DND-41 (cell line): ENCODE measurements at regions not wholly inside any gene's neighbourhood (a gene's known extent, or its start where the extent isn't known, plus 50 kb on each side); places are given as distances from the start of the nearest gene placed in this dataset.

ENCODE experiments used
- ATAC-seq: fragments of 200-7000 bp; cut with Tn5 transposase; 3 replicates; pipeline ENCODE4 v1.9.1; 2021; ENCODE audit warnings: low read depth; ENCODE audit not compliant: insufficient read depth
- DNase-seq: peaks from one replicate; pipeline ENCODE4 v3.0.0-alpha.2; 2020
- H2AFZ ChIP-seq: 2 replicates; pipeline ENCODE4 v1.6.0; 2012; ENCODE audit warnings: low read depth, low read length
- H3K27ac ChIP-seq: 2 replicates; pipeline ENCODE4 v1.5.1; 2012; ENCODE audit warnings: low read length, inconsistent platforms
- H3K27me3 ChIP-seq: fragments of 200-600 bp; sonication (generic); 2 replicates; pipeline ENCODE4 v1.6.0; 2012; ENCODE audit warnings: low read length, mild to moderate bottlenecking, inconsistent platforms; ENCODE audit not compliant: insufficient read depth, poor library complexity
- H3K36me3 ChIP-seq: 2 replicates; pipeline ENCODE4 v1.5.1; 2012; ENCODE audit warnings: low read length, inconsistent platforms; ENCODE audit not compliant: insufficient read depth
- H3K4me1 ChIP-seq: 2 replicates; pipeline ENCODE4 v1.5.1; 2012; ENCODE audit warnings: mild to moderate bottlenecking, low read length; ENCODE audit not compliant: insufficient read depth
- H3K4me2 ChIP-seq: 2 replicates; pipeline ENCODE4 v1.6.0; 2012; ENCODE audit warnings: mild to moderate bottlenecking, moderate library complexity, low read length, inconsistent platforms; ENCODE audit not compliant: insufficient read depth
- H3K4me3 ChIP-seq, 2 experiments: fragments of 200-600 bp in 1 of 2; shearing (Covaris generic) in 1 of 2; 2 replicates each; pipeline ENCODE4 v1.5.1; 2012 to 2016; ENCODE audit warnings: inconsistent platforms in 2 of 2, low read length in 2 of 2, mild to moderate bottlenecking in 2 of 2, low read depth in 1 of 2, moderate library complexity in 1 of 2
- H3K79me2 ChIP-seq: 2 replicates; pipeline ENCODE4 v1.6.0; 2012; ENCODE audit warnings: low read length, inconsistent platforms; ENCODE audit not compliant: insufficient read depth
- H3K9ac ChIP-seq: 2 replicates; pipeline ENCODE4 v1.6.0; 2012; ENCODE audit warnings: low read depth, mild to moderate bottlenecking, inconsistent platforms, low read length, moderate library complexity
- H3K9me3 ChIP-seq: 2 replicates; pipeline ENCODE4 v1.5.1; 2012; ENCODE audit warnings: low read length, moderate library complexity, mild to moderate bottlenecking, inconsistent platforms; ENCODE audit not compliant: insufficient read depth, severe bottlenecking
- H4K20me1 ChIP-seq: 2 replicates; pipeline ENCODE4 v1.6.0; 2012; ENCODE audit warnings: low read length; ENCODE audit not compliant: insufficient read depth
- CTCF ChIP-seq: IDR thresholded peaks from 2 replicates; pipeline ENCODE4 v1.5.1; 2012; ENCODE audit warnings: borderline replicate concordance, low read length, moderate library complexity, mild to moderate bottlenecking; ENCODE audit not compliant: poor library complexity, severe bottlenecking; ENCODE audit errors: extremely low read depth
- EZH2 ChIP-seq: IDR thresholded peaks from 3 replicates; pipeline ENCODE4 v1.6.1; 2012; ENCODE audit warnings: borderline replicate concordance, low read depth, mild to moderate bottlenecking, moderate library complexity, low read length, inconsistent platforms; ENCODE audit not compliant: severe bottlenecking

DNA sequence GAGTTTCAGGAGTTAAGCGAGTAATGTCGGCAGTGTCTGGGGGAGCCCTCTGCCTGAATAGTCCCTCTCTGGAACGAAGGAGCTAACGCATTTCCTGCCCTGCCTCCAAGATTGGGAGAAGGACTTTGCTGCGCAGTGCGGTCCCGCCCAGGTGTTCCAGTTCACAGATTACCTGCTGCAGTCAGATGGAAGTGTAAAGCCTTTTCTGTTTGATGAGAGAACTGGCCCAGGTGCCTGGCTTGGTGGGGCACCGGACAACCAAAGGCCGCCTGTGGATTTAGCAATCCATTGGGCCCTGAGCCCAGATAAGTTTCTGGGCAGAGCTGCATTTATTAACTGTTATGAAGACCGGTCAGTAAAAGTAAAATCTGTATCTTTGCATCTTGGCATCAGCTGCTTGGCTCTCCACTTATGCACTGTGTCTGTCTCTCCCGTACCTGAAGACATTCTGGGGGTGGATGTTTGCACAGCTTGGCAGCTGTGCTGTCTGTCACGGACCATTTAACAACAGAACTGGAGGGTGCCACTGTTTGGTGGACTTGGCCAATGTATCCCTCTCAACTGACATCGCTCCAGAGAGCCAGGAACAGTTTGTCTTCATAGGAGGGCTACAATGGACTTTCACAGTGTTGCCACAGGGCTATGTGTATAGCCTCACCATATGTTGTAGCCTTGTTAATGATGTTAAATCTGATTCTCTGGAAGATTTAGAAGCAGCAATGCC, 654.7 kb upstream of the ZWINT start:
- DNase-seq (no peak), ATAC-seq (no peak)
- H3K4me3 ChIP-seq: no peak overlapping the region
- no peak overlapping the region for H2AFZ ChIP-seq
- H3K4me1 ChIP-seq: no peaks in the 10 kb centered on the region
- no peak overlapping the region for H3K9ac ChIP-seq
- H3K36me3 ChIP-seq: no peaks in the 10 kb centered on the region
- no peaks in the 10 kb centered on the region for H3K9me3 ChIP-seq
- no peaks in the 10 kb centered on the region for H4K20me1 ChIP-seq
- no peaks in the 10 kb centered on the region for H3K79me2 ChIP-seq
- H3K4me2 ChIP-seq: no peak overlapping the region
- no peak overlapping the region for H3K27ac ChIP-seq
- TF ChIP-seq EZH2 (no peak), CTCF (no peak)
- no peaks in the 10 kb centered on the region for H3K27me3 ChIP-seq

DNA sequence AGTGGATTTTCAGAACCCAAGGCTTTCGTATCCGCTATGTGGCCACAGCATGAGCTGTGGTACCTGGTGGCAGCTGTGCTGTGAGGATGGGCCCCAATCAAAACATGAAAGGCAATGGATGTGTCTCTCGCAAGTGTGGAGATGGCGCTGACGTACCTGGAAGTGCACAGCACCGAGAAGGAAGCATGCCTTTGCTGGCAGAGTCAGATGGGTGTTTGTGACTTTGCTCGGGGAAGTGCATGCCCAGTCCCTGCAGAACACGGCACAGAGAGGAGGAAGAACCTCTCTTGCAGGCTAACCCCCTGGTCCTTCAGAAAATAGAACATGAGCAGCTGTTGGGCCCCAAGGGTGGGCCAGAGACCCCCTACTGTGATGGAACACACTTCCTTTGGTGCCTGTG, 654.1 kb upstream of the ZWINT start:
- Histone ChIP-seq H3K9me3 (no peaks in the 10 kb centered on the region), H3K27ac (no peak overlapping the region), H3K4me1 (no peaks in the 10 kb centered on the region), H3K79me2 (no peaks in the 10 kb centered on the region), H3K9ac (no peak overlapping the region), H3K27me3 (no peaks in the 10 kb centered on the region), H3K36me3 (no peaks in the 10 kb centered on the region), H3K4me3 (no peak overlapping the region), H2AFZ (no peak overlapping the region), H3K4me2 (no peak overlapping the region), H4K20me1 (no peaks in the 10 kb centered on the region)
- ATAC-seq (no peak), DNase-seq (no peak)
- TF ChIP-seq EZH2: no peak
- no peak for TF ChIP-seq CTCF

DNA sequence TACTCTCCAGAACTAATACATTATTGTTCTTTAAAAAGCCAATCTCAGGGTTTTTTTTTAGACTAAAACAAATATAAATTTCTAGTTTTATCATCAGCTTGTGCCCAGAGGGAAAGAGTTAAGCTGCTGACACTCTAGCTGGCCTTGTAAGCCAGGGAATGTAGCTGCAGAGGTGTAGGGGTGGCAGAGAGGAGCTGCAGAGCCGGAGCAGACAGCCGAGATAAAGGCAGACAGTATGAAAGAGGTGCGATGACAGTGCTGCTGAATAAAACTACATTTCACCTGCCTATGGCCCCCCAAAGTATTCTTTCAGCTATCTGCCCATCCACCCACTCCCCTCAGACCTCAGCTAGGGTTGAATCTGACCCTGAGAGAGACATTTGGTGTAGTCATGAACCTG, 653.7 kb upstream of the ZWINT start:
- Histone ChIP-seq H3K9ac (no peak overlapping the region), H3K4me2 (no peak overlapping the region), H2AFZ (no peak overlapping the region), H3K36me3 (no peaks in the 10 kb centered on the region), H3K4me3 (no peak overlapping the region), H3K9me3 (no peaks in the 10 kb centered on the region), H3K27me3 (no peaks in the 10 kb centered on the region), H4K20me1 (no peaks in the 10 kb centered on the region), H3K27ac (no peak overlapping the region), H3K4me1 (no peaks in the 10 kb centered on the region), H3K79me2 (no peaks in the 10 kb centered on the region)
- no peak for DNase-seq
- TF ChIP-seq CTCF: no peak
- no peak for TF ChIP-seq EZH2
- no peak for ATAC-seq

DNA sequence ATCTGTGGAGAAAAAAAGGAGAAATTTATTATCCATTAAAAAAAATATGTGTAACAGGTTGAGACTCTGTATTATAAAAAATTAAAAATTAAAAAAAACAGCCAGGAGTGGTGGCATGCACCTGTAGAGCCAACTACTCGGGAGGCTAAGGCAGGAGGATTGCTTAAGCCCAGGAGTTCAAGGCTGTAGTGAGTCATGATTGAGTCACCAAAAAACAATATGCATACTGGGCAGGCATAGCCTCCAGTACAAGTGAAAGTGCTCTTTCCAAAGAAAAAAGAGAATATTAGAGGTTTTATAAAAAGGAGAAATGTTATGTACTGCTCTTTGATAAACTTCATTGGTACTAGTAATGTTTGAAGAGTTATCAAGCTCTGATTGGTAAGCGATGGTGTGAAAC, 647.1 kb upstream of the ZWINT start:
- H3K9ac ChIP-seq: no peak overlapping the region
- no peaks in the 10 kb centered on the region for H3K9me3 ChIP-seq
- TF ChIP-seq EZH2: no peak
- no peak for TF ChIP-seq CTCF
- H3K4me1 ChIP-seq: no peaks in the 10 kb centered on the region
- no peak overlapping the region for H3K4me3 ChIP-seq
- no peaks in the 10 kb centered on the region for H3K79me2 ChIP-seq
- ATAC-seq (no peak), DNase-seq (no peak)
- no peaks in the 10 kb centered on the region for H3K36me3 ChIP-seq
- H2AFZ ChIP-seq: no peak overlapping the region
- H4K20me1 ChIP-seq: no peaks in the 10 kb centered on the region
- H3K4me2 ChIP-seq: no peak overlapping the region
- H3K27ac ChIP-seq: no peak overlapping the region
- H3K27me3 ChIP-seq: no peaks in the 10 kb centered on the region
